ENCODE measurements at regions not wholly inside any gene's neighbourhood (a gene's known extent, or its start where the extent isn't known, plus 50 kb on each side); places are given as distances from the start of the nearest gene placed in this dataset.

- Histone ChIP-seq H3K9me3 (no peaks in the 10 kb centered on the region), H3K4me3 (replicated peaks in 1 of 3) (no peak overlapping the region), H3K27ac (peak overlapping the region in 2 of 3 donors; percentile 76 to 78), H3K4me1 (peaks cover 19 to 27% of the 10 kb centered on the region in 2 donors), H3K36me3 (no peaks in the 10 kb centered on the region), H3K27me3 (no peaks in the 10 kb centered on the region)
- DNase-seq = peak; percentile 66 to 69
- TF ChIP-seq CTCF (IDR thresholded peaks at IDR 0.05) (no peak), POLR2A (IDR thresholded peaks at IDR 0.05) (no peak)
- 43 to 48% methylated on average over 4 of the region's 4 CpGs for WGBS, 2 donors
- intact Hi-C loops (cut with DNase I) = no loop called here
Observed at GRCh38 chr22:27113211-27113635, 455.8 kb downstream of the MIAT start.

GRCh38 chr22:27113641-27114040, 456.3 kb downstream of the MIAT start:
- TF ChIP-seq CTCF (IDR thresholded peaks at IDR 0.05) (no peak), POLR2A (IDR thresholded peaks at IDR 0.05) (no peak)
- intact Hi-C loops (cut with DNase I) = no loop called here
- no peaks in the 10 kb centered on the region for H3K36me3 ChIP-seq
- H3K27ac ChIP-seq = peak overlapping the region in 1 of 3 donors; percentile 78
- no peak for DNase-seq
- no peak overlapping the region for H3K4me3 ChIP-seq (replicated peaks in 1 of 3)
- no peaks in the 10 kb centered on the region for H3K27me3 ChIP-seq
- H3K4me1 ChIP-seq = peaks cover 15 to 23% of the 10 kb centered on the region in 2 donors
- H3K9me3 ChIP-seq = no peaks in the 10 kb centered on the region

- no peak for DNase-seq
- H3K36me3 ChIP-seq = no peaks in the 10 kb centered on the region
- no peaks in the 10 kb centered on the region for H3K27me3 ChIP-seq
- H3K9me3 ChIP-seq = no peaks in the 10 kb centered on the region
- intact Hi-C loops (cut with DNase I) = no loop called here
- no peak overlapping the region for H3K27ac ChIP-seq
- TF ChIP-seq CTCF (IDR thresholded peaks at IDR 0.05) = no peak
- TF ChIP-seq POLR2A (IDR thresholded peaks at IDR 0.05) = no peak
- no peak overlapping the region for H3K4me3 ChIP-seq (replicated peaks in 1 of 3)
- peaks cover 11 to 17% of the 10 kb centered on the region in 2 donors for H3K4me1 ChIP-seq
- 95% methylated on average over 9 of the region's 9 CpGs for WGBS, 2 donors
Observed at GRCh38 chr22:27114186-27114585, 456.8 kb downstream of the MIAT start.

- Histone ChIP-seq H3K36me3 (no peaks in the 10 kb centered on the region), H3K4me1 (peaks cover 7 to 17% of the 10 kb centered on the region in 2 donors), H3K27me3 (no peaks in the 10 kb centered on the region), H3K4me3 (replicated peaks in 1 of 3) (no peak overlapping the region), H3K27ac (no peak overlapping the region), H3K9me3 (no peaks in the 10 kb centered on the region)
- intact Hi-C loops (cut with DNase I) = no loop called here
- WGBS, 2 donors = 96% methylated on average over 2 of the region's 2 CpGs
- DNase-seq = no peak
- no peak for TF ChIP-seq CTCF (IDR thresholded peaks at IDR 0.05)
- no peak for TF ChIP-seq POLR2A (IDR thresholded peaks at IDR 0.05)
Observed at GRCh38 chr22:27115410-27115809, 458.0 kb downstream of the MIAT start.

GRCh38 chr22:27115816-27116256, 458.4 kb downstream of the MIAT start:
- Histone ChIP-seq H3K4me3 (replicated peaks in 1 of 3) (no peak overlapping the region), H3K9me3 (no peaks in the 10 kb centered on the region), H3K36me3 (no peaks in the 10 kb centered on the region), H3K4me1 (peaks cover 7 to 17% of the 10 kb centered on the region in 2 donors), H3K27me3 (no peaks in the 10 kb centered on the region), H3K27ac (no peak overlapping the region)
- no peak for TF ChIP-seq POLR2A (IDR thresholded peaks at IDR 0.05)
- no peak for TF ChIP-seq CTCF (IDR thresholded peaks at IDR 0.05)
- DNase-seq = no peak
- intact Hi-C loops (cut with DNase I) = no loop called here
- 61 to 65% methylated on average over 5 of the region's 5 CpGs for WGBS, 2 donors
